SK-N-SH (cell line): ENCODE measurements at regions not wholly inside any gene's neighbourhood (a gene's known extent, or its start where the extent isn't known, plus 50 kb on each side); places are given as distances from the start of the nearest gene placed in this dataset.
A peak's percentile ranks its signal among the peaks of the same experiment; 100 is the strongest.

Experiments used
- CTCF ChIA-PET: fragments of 300-600, 350-600 bp; formaldehyde crosslinking; extraction: SDS; loops from one replicate; lab custom pipeline; 2021; lab: Yijun Ruan, JAX
- POLR2A ChIA-PET: fragments of 350-600 bp; sonication (Branson Sonifier 250); formaldehyde crosslinking; extraction: SDS; loops from one replicate; lab custom pipeline; 2020; ENCODE audit warnings: antibody characterized with exemption, inconsistent platforms; lab: Yijun Ruan, JAX
- DNase-seq: peaks from one replicate; pipeline ENCODE4 v3.0.0; 2012
- H2AFZ ChIP-seq: fragments of 200-600 bp; sonication (generic); 2 replicates; pipeline ENCODE4 v1.8.1; 2016; ENCODE audit warnings: antibody characterized with exemption, mild to moderate bottlenecking, low read depth
- H3F3A ChIP-seq: fragments of 200-600 bp; sonication (generic); replicated peaks from 2 replicates; pipeline ENCODE3; 2016; ENCODE audit warnings: antibody characterized with exemption, mild to moderate bottlenecking; ENCODE audit not compliant: insufficient read depth
- H3K27ac ChIP-seq, 2 experiments: fragments of 200-500 bp in 1 of 2; fragments of 200-600 bp in 1 of 2; sonication (Bioruptor generic) in 1 of 2; sonication (generic), shearing (Covaris generic) in 1 of 2; 2 replicates each; pipeline versions ENCODE4 v1.5.1 to v1.6.1; 2014 to 2016; ENCODE audit warnings: low read depth in 2 of 2, inconsistent platforms in 1 of 2, low read length in 1 of 2, mild to moderate bottlenecking in 1 of 2, mixed read lengths in 1 of 2
- H3K27me3 ChIP-seq: fragments of 200-600 bp; sonication (generic), shearing (Covaris generic); 2 replicates; pipeline ENCODE4 v1.6.1; 2016; ENCODE audit warnings: mixed run types; ENCODE audit not compliant: insufficient read depth
- H3K36me3 ChIP-seq, 2 experiments: fragments of 200-500 bp in 1 of 2; fragments of 200-600 bp in 1 of 2; sonication (Bioruptor generic) in 1 of 2; sonication (generic) in 1 of 2; replicated peaks in 1 of 2; 2 replicates each; pipeline versions ENCODE3 to v1.5.1; 2014 to 2016; ENCODE audit warnings: low read length in 1 of 2, mild to moderate bottlenecking in 1 of 2; ENCODE audit not compliant: insufficient read depth in 2 of 2, control insufficient read depth in 1 of 2
- H3K4me1 ChIP-seq, 2 experiments: fragments of 200-500 bp in 1 of 2; fragments of 200-600 bp in 1 of 2; sonication (Bioruptor generic) in 1 of 2; sonication (generic), shearing (Covaris generic) in 1 of 2; 2 replicates each; pipeline versions ENCODE4 v1.5.1 to v1.6.1; 2014 to 2016; ENCODE audit warnings: low read depth in 1 of 2, low read length in 1 of 2, mixed run types in 1 of 2; ENCODE audit not compliant: insufficient read depth in 2 of 2, control insufficient read depth in 1 of 2
- H3K4me2 ChIP-seq: fragments of 200-600 bp; sonication (generic), shearing (Covaris generic); 2 replicates; pipeline ENCODE4 v1.6.1; 2017; ENCODE audit warnings: mixed run types
- H3K4me3 ChIP-seq, 2 experiments: fragments of 200-500 bp in 1 of 2; fragments of 200-600 bp in 1 of 2; sonication (Bioruptor generic) in 1 of 2; sonication (generic), shearing (Covaris generic) in 1 of 2; 2 replicates each; pipeline versions ENCODE4 v1.5.1 to v1.8.1; 2014 to 2016; ENCODE audit warnings: low read depth in 2 of 2, inconsistent platforms in 1 of 2, low read length in 1 of 2, mild to moderate bottlenecking in 1 of 2, mixed read lengths in 1 of 2, moderate library complexity in 1 of 2
- H3K79me2 ChIP-seq: fragments of 200-600 bp; sonication (generic); 2 replicates; pipeline ENCODE4 v1.8.1; 2017; ENCODE audit warnings: mild to moderate bottlenecking; ENCODE audit not compliant: insufficient read depth
- H3K9ac ChIP-seq: fragments of 200-600 bp; sonication (generic); 2 replicates; pipeline ENCODE4 v1.6.1; 2017; ENCODE audit warnings: mixed run types
- H3K9me2 ChIP-seq: fragments of 200-600 bp; sonication (generic); 2 replicates; pipeline ENCODE4 v1.6.1; 2017; ENCODE audit warnings: mixed run types
- H3K9me3 ChIP-seq: fragments of 200-600 bp; sonication (generic); 2 replicates; pipeline ENCODE4 v1.6.1; 2017; ENCODE audit warnings: mixed run types, mild to moderate bottlenecking, moderate library complexity
- H4K20me1 ChIP-seq: fragments of 200-600 bp; sonication (generic); 2 replicates; pipeline ENCODE4 v1.6.1; 2017; ENCODE audit warnings: mild to moderate bottlenecking, mixed run types; ENCODE audit not compliant: insufficient read depth
- ELF1 ChIP-seq: IDR thresholded peaks from 2 replicates; pipeline ENCODE4 v1.4.0; 2012
- EP300 ChIP-seq, 2 experiments: IDR thresholded peaks; 2 replicates each; pipeline versions ENCODE4 v1.4.0 to v1.6.1; 2012; ENCODE audit warnings: borderline replicate concordance in 1 of 2, low read depth in 1 of 2, low read length in 1 of 2
- FOXM1 ChIP-seq: IDR thresholded peaks from 2 replicates; pipeline ENCODE4 v1.4.0; 2012; ENCODE audit warnings: low read depth, mild to moderate bottlenecking
- GABPA ChIP-seq: IDR thresholded peaks from 2 replicates; pipeline ENCODE4 v1.4.0; 2012; ENCODE audit warnings: low read depth, mild to moderate bottlenecking
- GATA2 ChIP-seq: sonication (generic); formaldehyde crosslinking; IDR thresholded peaks from 2 replicates; pipeline ENCODE4 v1.5.0; 2020; ENCODE audit warnings: mild to moderate bottlenecking, missing genetic modification reagents
- IRF3 ChIP-seq: fragments of 150-350 bp; IDR thresholded peaks from 2 replicates; pipeline ENCODE4 v1.6.1; 2016; ENCODE audit warnings: mild to moderate bottlenecking, low read depth, low read length
- MEF2A ChIP-seq: IDR thresholded peaks from 2 replicates; pipeline ENCODE4 v1.4.0; 2012; ENCODE audit warnings: low read depth, borderline replicate concordance
- MXI1 ChIP-seq: IDR thresholded peaks from 2 replicates; pipeline ENCODE4 v1.6.1; 2012; ENCODE audit warnings: mild to moderate bottlenecking, low read depth, low read length, improper control_type of control experiment
- NFIC ChIP-seq: IDR thresholded peaks from 2 replicates; pipeline ENCODE4 v1.4.0; 2012; ENCODE audit warnings: borderline replicate concordance
- NRF1 ChIP-seq: IDR thresholded peaks from 2 replicates; pipeline ENCODE4 v1.6.1; 2012; ENCODE audit warnings: low read depth, mild to moderate bottlenecking, low read length
- PBX3 ChIP-seq: IDR thresholded peaks from 2 replicates; pipeline ENCODE4; 2012
- RAD21 ChIP-seq: IDR thresholded peaks from 2 replicates; pipeline ENCODE4 v1.6.1; 2012; ENCODE audit warnings: mild to moderate bottlenecking, low read length
- RXRA ChIP-seq: IDR thresholded peaks from 2 replicates; pipeline ENCODE4 v1.4.0; 2012; ENCODE audit warnings: low read depth, mild to moderate bottlenecking, borderline replicate concordance
- SMC3 ChIP-seq: IDR thresholded peaks from 2 replicates; pipeline ENCODE4 v1.6.1; 2012; ENCODE audit warnings: low read depth, low read length, improper control_type of control experiment
- TAF1 ChIP-seq: IDR thresholded peaks from 2 replicates; pipeline ENCODE4 v1.6.1; 2012; ENCODE audit warnings: low read depth, mild to moderate bottlenecking, low read length, moderate library complexity, borderline replicate concordance
- TEAD4 ChIP-seq: IDR thresholded peaks from 2 replicates; pipeline ENCODE4 v1.4.0; 2012; ENCODE audit warnings: mild to moderate bottlenecking, borderline replicate concordance; ENCODE audit not compliant: insufficient read depth
- USF2 ChIP-seq: fragments of 150-350 bp; IDR thresholded peaks from 2 replicates; pipeline ENCODE4 v1.6.1; 2017; ENCODE audit warnings: antibody characterized with exemption, low read length, low read depth, borderline replicate concordance
- YY1 ChIP-seq: IDR thresholded peaks from 2 replicates; pipeline ENCODE4 v1.4.0; 2012; ENCODE audit warnings: low read depth, mild to moderate bottlenecking
- ZBTB33 ChIP-seq: IDR thresholded peaks from 2 replicates; pipeline ENCODE4 v1.4.0; 2012; ENCODE audit warnings: low read depth, borderline replicate concordance
- WGBS: methylation state at CpG from one replicate; pipeline ENCODE4 v1.1.6; 2017; ENCODE audit warnings: low lambda C conversion rate; 5-methylcytosine and 5-hydroxymethylcytosine counted together

- H3K9ac ChIP-seq: no peak overlapping the region
- H3K36me3 ChIP-seq: no peaks in the 10 kb centered on the region
- no peaks in the 10 kb centered on the region for H4K20me1 ChIP-seq
- no peak overlapping the region for H3K27ac ChIP-seq
- H3F3A ChIP-seq: peaks cover 14% of the 10 kb centered on the region
- no peak overlapping the region for H3K4me3 ChIP-seq
- H3K4me2 ChIP-seq: no peak overlapping the region
- H3K9me2 ChIP-seq: no peaks in the 10 kb centered on the region
- no peak for TF ChIP-seq MEF2A
- TF ChIP-seq EP300 (IDR thresholded peaks at IDR 0.05; ENCODE audit: borderline replicate concordance in 1 of 2, low read depth in 1 of 2, low read length in 1 of 2): no peak
- no peak for TF ChIP-seq IRF3
- TF ChIP-seq RXRA: no peak
- no peak for TF ChIP-seq USF2
- no peaks in the 10 kb centered on the region for H3K79me2 ChIP-seq
- WGBS: 22% methylated on average over 1 of the region's 1 CpG
- no peaks in the 10 kb centered on the region for H3K27me3 ChIP-seq
- CTCF ChIA-PET: no interaction called here
- H3K9me3 ChIP-seq: no peaks in the 10 kb centered on the region
- H3K4me1 ChIP-seq: peaks cover 0 to 13% of the 10 kb centered on the region in 2 experiments; a peak in 1 of 4 replicates
- POLR2A ChIA-PET: no interaction called here
- H2AFZ ChIP-seq: no peak overlapping the region
- DNase-seq: no peak
Observed at GRCh38 chr12:126342866-126343265, 1277.6 kb downstream of the AACS start.

GRCh38 chr12:126343321-126343720 is 1278.1 kb downstream of the AACS start:
- Histone ChIP-seq H3K9me2 (no peaks in the 10 kb centered on the region), H4K20me1 (no peaks in the 10 kb centered on the region), H3K4me3 (no peak overlapping the region), H3K9ac (no peak overlapping the region), H3F3A (peaks cover 11% of the 10 kb centered on the region), H2AFZ (no peak overlapping the region), H3K27me3 (no peaks in the 10 kb centered on the region), H3K4me1 (peaks cover 0 to 10% of the 10 kb centered on the region in 2 experiments; a peak in 1 of 4 replicates), H3K36me3 (no peaks in the 10 kb centered on the region), H3K4me2 (no peak overlapping the region), H3K9me3 (no peaks in the 10 kb centered on the region), H3K79me2 (no peaks in the 10 kb centered on the region), H3K27ac (no peak overlapping the region)
- TF ChIP-seq NRF1: no peak
- no peak for DNase-seq
- ChIA-PET CTCF (no interaction called here), POLR2A (no interaction called here)
- WGBS: 52% methylated on average over 3 of the region's 3 CpGs

- Histone ChIP-seq H3K36me3 (no peaks in the 10 kb centered on the region), H3K4me3 (no peak overlapping the region), H3K4me1 (no peaks in the 10 kb centered on the region; a peak in 1 of 4 replicates), H3K9ac (no peak overlapping the region), H3K79me2 (no peaks in the 10 kb centered on the region), H2AFZ (no peak overlapping the region), H3K27ac (no peak overlapping the region), H3K9me3 (no peaks in the 10 kb centered on the region), H3K9me2 (no peaks in the 10 kb centered on the region), H3K4me2 (no peak overlapping the region), H4K20me1 (no peaks in the 10 kb centered on the region), H3K27me3 (no peaks in the 10 kb centered on the region), H3F3A (no peaks in the 10 kb centered on the region)
- 68% methylated on average over 3 of the region's 3 CpGs for WGBS
- peak; percentile 7 for DNase-seq
- ChIA-PET POLR2A (no interaction called here), CTCF (interaction anchor here (2.0 kb wide), 1 partner anchor 270 kb away, joined by 5 read pairs; no protein-coding TSS in a partner anchor)
- TF ChIP-seq SMC3: peak; percentile 39; the same call in 1 of the 2 replicates
- no peak for TF ChIP-seq EP300 (IDR thresholded peaks at IDR 0.05; ENCODE audit: borderline replicate concordance in 1 of 2, low read depth in 1 of 2, low read length in 1 of 2)
- no peak for TF ChIP-seq GATA2
- no peak for TF ChIP-seq TEAD4
- no peak for TF ChIP-seq GABPA
- no peak for TF ChIP-seq YY1
- TF ChIP-seq RAD21: peak; percentile 62
- TF ChIP-seq RXRA: no peak
- TF ChIP-seq ELF1: no peak
- TF ChIP-seq PBX3: no peak
- TF ChIP-seq MXI1: no peak
- TF ChIP-seq NFIC: no peak
- TF ChIP-seq FOXM1: no peak
- TF ChIP-seq ZBTB33: no peak
- no peak for TF ChIP-seq TAF1
Observed at GRCh38 chr12:126346087-126346486, 1280.9 kb downstream of the AACS start.
